HFF-Myc (cell line): ENCODE measurements at regions not wholly inside any gene's neighbourhood (a gene's known extent, or its start where the extent isn't known, plus 50 kb on each side); places are given as distances from the start of the nearest gene placed in this dataset.
A peak's percentile ranks its signal among the peaks of the same experiment; 100 is the strongest.

Experiments used
- DNase-seq: peaks from one replicate; pipeline ENCODE4 v3.0.0-alpha.2; 2011; ENCODE audit warnings: low read depth; ENCODE audit errors: extremely low read depth
- H3K4me3 ChIP-seq: replicated peaks from 2 replicates; pipeline ENCODE4 v1.5.1; 2011; ENCODE audit warnings: low read depth, mild to moderate bottlenecking, control low read depth, low read length
- TF ChIP-seq, protein P1 (sequence below): IDR thresholded peaks from 2 replicates; pipeline ENCODE4 v1.5.1; 2012; ENCODE audit warnings: mild to moderate bottlenecking, low read depth, low read length, control low read depth; ENCODE audit errors: missing control alignments

DNA sequence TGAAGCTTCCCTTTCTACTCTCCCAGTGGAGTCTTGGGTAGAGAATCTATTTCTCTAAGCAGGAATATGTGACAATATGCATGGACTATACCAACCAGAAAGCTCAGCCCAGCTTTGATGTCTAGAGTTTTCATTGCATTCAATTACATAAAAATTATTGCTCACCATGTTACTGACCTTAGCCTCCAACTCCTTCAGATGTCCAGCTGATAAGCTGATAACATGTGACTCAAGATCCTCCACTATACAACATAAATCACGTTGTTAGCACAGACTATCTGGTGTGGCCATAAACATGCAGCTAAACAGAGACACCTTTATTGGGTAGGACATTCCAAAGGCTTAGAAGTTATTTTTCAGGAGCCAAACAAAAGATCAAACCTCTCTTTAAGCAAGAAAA, 1168.2 kb downstream of the CDH12 start:
- no peak for DNase-seq
- TF ChIP-seq, protein P1, sequence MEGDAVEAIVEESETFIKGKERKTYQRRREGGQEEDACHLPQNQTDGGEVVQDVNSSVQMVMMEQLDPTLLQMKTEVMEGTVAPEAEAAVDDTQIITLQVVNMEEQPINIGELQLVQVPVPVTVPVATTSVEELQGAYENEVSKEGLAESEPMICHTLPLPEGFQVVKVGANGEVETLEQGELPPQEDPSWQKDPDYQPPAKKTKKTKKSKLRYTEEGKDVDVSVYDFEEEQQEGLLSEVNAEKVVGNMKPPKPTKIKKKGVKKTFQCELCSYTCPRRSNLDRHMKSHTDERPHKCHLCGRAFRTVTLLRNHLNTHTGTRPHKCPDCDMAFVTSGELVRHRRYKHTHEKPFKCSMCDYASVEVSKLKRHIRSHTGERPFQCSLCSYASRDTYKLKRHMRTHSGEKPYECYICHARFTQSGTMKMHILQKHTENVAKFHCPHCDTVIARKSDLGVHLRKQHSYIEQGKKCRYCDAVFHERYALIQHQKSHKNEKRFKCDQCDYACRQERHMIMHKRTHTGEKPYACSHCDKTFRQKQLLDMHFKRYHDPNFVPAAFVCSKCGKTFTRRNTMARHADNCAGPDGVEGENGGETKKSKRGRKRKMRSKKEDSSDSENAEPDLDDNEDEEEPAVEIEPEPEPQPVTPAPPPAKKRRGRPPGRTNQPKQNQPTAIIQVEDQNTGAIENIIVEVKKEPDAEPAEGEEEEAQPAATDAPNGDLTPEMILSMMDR: no peak
- no peak overlapping the region for H3K4me3 ChIP-seq

DNA sequence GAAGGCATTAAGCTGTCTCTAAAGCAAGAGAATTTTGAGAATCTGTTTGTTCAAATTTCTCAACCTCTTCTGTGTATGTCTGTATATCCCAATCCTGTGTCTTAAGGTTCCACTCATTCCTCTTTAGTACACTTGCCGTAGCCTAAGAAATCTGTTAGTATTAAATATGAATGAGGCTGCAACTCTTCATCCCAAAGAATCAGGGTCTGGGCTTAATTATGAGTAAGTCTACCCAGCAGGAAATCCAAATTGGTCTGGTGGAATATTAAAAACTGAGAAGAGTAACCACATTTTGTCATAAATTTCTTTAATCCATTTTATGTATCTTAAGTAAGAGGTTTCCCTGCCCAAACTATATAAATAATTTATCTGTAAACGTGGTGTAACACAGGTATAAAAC, 1171.2 kb downstream of the CDH12 start:
- DNase-seq: no peak
- no peak overlapping the region for H3K4me3 ChIP-seq
- TF ChIP-seq, protein P1: no peak

DNA sequence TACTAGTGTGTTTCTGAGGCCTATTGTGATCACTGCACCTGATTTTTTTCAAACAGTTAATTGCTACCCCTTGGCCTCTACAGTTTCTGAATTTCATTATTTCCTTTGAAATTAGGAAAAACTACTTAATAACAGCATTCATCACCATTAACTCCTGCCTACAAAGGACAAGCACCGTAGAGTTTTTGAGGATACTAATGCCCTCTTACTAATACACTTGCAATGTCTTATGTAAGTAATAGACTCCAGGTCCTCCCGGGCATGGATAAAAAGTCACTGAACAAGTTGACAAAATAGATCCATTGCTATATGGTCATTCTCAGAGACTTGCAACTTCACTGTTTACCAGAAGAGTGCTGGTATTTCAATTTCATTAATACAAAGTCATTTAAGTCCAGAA, 1172.5 kb downstream of the CDH12 start:
- no peak overlapping the region for H3K4me3 ChIP-seq
- DNase-seq: no peak

DNA sequence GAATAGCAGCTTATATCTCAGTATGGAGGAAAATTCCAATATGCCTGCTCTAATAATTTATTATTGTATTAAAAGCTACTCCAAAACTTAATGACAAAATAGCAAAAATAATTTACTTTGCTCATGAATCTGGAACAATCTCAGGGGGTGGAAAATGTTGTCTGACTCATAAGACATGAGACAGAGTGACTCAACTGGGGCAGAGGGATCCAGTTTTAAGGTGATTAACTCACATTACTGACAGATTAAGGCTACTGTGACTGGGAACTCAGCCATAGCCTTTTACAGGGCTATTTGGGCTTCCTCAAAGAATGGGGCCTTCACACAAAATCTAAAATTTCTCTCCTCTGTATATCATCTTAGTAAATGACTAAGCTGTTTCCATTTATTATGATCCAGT, 1172.9 kb downstream of the CDH12 start:
- H3K4me3 ChIP-seq: no peak overlapping the region
- TF ChIP-seq, protein P1: no peak
- peak; percentile 3 for DNase-seq

More for the DNA sequence above, 1172.5 kb downstream of the CDH12 start:
- TF ChIP-seq, protein P1: no peak

DNA sequence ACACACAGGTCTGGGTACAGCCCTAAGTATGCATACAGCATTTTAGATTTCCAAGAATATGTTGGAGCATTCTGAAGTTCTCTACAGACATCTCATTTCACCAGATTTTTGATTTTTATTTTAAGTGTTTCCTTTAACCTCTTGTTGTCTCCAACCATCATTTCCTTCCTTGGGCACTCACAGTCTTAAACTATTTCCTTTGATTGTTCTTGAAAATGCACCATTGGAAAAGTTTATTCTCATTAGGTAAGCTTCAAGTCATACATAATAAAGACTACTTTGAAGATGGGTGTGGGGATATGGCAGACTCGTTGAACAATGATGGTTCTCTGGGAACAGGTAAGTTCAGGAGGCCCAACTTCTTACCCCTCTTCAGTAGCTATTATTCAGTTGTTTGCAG, 1174.6 kb downstream of the CDH12 start:
- TF ChIP-seq, protein P1: no peak
- no peak overlapping the region for H3K4me3 ChIP-seq
- no peak for DNase-seq

DNA sequence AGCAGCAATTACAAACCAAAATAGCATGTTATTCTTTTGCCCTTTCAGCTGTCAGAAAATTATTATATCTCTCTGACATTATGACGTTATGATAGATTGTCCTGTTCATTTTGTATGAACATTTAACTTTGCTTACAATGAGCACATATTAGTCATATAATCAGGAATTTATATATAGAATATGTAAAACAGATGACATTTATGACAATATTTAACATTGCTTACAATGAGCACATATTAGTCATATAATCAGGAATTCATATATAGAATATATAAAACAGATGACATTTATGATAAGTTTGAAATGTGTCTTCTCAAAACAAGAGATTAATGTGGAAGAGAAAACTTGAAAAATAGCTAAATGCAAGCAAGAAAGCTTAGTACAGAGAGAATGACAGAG, 1180.2 kb downstream of the CDH12 start:
- DNase-seq: no peak
- no peak overlapping the region for H3K4me3 ChIP-seq
- TF ChIP-seq, protein P1: no peak

DNA sequence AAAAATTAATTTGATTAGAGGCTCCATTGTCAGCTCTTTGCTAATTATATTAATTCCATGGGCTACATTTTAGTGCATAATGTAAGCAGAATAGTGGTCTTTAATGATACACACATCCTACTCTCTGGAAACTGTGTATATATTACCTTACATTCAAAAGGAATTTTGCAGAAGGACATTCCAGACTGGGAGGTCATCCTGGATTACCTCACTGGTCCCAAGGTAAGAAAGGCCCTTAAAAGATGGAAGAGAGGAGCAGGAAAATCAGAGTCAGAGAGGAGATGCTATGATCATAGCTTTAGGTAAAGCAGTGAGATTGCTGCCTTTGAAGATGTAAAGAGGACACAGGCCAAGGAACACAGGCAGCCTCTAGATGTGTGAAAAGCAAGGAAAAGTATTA, 1180.8 kb downstream of the CDH12 start:
- no peak overlapping the region for H3K4me3 ChIP-seq
- DNase-seq: no peak
- TF ChIP-seq, protein P1: no peak
